Astrocyte of the cerebellum (primary cell): ENCODE measurements at regions not wholly inside any gene's neighbourhood (a gene's known extent, or its start where the extent isn't known, plus 50 kb on each side); places are given as distances from the start of the nearest gene placed in this dataset.
A peak's percentile ranks its signal among the peaks of the same experiment; 100 is the strongest.

ENCODE experiments used
- DNase-seq: peaks from one replicate; pipeline ENCODE4 v3.0.0-alpha.2; 2011; ENCODE audit warnings: low read depth
- H3K4me3 ChIP-seq: 2 replicates; pipeline ENCODE4 v1.5.1; 2011; ENCODE audit warnings: mild to moderate bottlenecking, low read depth, low read length, moderate library complexity
- in situ Hi-C: cut with HindIII; loops from 2 replicates; pipeline ENCODE4 v1.10.0; 2017; ENCODE audit warnings: low sequenced_read_pairs
- TF ChIP-seq, protein P1 (sequence below): IDR thresholded peaks from 2 replicates; pipeline ENCODE4 v1.5.1; 2012; ENCODE audit warnings: low read length, low read depth, moderate library complexity, mild to moderate bottlenecking; ENCODE audit errors: missing control alignments

DNA sequence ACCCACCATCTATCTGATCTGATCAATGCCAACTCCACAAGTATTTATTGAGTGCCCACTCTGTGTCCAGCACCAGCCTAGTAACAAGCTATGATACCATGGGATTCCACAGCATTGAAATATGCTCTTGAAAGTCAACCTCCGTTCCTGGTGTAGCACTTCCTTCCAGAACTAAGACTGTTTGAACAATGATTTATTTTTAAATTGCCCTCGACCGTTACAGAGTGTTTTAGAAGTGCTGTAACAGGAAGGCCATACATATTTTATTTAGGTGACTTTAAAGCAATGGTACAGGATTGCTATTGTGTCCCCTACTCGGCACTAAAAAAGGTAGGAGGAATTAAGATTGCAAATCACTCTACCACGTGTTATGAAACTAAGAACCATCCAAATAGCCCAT, 225.6 kb downstream of the TEX36 start:
- DNase-seq = no peak
- no peak overlapping the region for H3K4me3 ChIP-seq

DNA sequence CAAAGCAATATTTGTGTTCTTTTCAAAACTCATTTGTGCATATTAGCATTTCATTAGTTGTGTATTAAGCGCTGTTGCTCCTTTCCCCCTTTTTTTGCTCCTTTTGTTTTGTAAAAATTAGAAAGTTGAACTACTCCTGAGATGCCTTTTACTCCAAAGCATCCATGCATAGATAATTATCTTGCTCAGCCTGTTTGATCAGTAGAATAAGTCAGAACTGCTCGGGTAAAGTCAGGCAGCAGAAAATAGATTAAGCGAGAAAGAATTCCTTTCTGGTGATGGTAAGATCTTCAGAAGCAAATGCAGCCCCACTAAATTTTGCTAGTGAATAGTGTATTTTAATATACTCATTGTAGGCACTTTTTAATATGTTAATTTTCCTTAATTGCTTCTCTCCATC, 227.1 kb downstream of the TEX36 start:
- TF ChIP-seq, protein P1, sequence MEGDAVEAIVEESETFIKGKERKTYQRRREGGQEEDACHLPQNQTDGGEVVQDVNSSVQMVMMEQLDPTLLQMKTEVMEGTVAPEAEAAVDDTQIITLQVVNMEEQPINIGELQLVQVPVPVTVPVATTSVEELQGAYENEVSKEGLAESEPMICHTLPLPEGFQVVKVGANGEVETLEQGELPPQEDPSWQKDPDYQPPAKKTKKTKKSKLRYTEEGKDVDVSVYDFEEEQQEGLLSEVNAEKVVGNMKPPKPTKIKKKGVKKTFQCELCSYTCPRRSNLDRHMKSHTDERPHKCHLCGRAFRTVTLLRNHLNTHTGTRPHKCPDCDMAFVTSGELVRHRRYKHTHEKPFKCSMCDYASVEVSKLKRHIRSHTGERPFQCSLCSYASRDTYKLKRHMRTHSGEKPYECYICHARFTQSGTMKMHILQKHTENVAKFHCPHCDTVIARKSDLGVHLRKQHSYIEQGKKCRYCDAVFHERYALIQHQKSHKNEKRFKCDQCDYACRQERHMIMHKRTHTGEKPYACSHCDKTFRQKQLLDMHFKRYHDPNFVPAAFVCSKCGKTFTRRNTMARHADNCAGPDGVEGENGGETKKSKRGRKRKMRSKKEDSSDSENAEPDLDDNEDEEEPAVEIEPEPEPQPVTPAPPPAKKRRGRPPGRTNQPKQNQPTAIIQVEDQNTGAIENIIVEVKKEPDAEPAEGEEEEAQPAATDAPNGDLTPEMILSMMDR = no peak
- DNase-seq = no peak
- in situ Hi-C loops = no loop called here
- H3K4me3 ChIP-seq = no peak overlapping the region

More for the DNA sequence above, 225.6 kb downstream of the TEX36 start:
- TF ChIP-seq, protein P1 = no peak
- in situ Hi-C loops = no loop called here

DNA sequence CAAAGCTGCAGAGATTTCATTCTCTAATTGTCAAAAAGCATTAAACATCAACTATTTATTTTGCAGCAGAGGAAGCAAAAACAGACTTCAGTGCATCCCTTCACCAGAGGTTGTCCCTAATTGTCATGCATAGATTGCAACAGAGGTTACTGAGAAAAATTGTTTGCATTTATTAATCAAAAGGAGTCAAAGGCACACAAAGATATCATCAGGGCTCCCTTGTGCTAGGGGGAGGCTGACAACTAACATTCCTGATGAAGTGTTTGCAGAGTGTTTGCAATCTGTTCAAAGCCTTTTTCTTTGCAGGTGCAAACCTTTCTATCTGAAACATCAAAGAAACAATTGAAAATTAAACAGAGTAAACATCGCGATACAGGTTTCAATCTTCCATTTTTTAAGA, 227.5 kb downstream of the TEX36 start:
- in situ Hi-C loops = no loop called here
- no peak for DNase-seq
- TF ChIP-seq, protein P1 = no peak
- no peak overlapping the region for H3K4me3 ChIP-seq

DNA sequence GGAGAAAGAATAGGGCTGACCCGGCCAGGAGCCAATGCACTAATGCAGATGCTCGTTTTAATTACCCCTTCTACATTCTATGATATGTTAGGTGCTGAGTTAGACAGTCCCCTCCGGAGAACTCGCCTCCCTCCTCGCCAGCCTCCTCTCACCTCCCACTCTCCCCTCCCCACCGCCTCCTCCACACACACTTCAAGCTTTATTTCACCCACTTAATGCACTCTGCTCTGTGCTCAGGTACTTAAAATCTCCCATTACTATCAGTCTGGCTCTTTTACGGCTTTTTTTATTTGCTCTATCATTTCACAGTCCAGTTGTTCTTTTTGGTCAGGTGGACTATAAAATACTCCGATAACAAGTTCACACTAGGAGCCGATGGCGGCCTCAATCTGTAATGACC, 231.6 kb downstream of the TEX36 start:
- TF ChIP-seq, protein P1 = no peak
- in situ Hi-C loops = no loop called here
- no peak overlapping the region for H3K4me3 ChIP-seq
- no peak for DNase-seq

DNA sequence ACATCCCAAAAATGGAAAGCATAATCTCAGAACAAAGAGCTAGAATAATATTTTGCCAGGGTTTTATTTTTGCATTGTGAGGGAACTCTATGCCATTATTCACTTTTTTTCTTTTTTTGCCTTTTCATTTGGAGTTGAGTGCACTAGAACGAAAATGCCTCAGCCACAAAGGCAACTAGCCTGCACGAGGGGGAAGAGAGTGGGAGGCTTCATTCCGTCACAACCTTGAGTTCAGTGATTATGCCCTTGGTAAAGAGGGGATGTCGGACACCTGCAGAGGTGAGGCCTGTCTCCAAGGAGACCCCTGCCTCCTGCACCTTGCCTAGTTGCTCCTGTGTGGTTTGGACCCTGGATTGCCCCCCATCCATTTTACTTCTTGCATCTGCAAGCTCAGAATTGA, 232.7 kb downstream of the TEX36 start:
- TF ChIP-seq, protein P1 = no peak
- H3K4me3 ChIP-seq = no peak overlapping the region
- in situ Hi-C loops = no loop called here

DNA sequence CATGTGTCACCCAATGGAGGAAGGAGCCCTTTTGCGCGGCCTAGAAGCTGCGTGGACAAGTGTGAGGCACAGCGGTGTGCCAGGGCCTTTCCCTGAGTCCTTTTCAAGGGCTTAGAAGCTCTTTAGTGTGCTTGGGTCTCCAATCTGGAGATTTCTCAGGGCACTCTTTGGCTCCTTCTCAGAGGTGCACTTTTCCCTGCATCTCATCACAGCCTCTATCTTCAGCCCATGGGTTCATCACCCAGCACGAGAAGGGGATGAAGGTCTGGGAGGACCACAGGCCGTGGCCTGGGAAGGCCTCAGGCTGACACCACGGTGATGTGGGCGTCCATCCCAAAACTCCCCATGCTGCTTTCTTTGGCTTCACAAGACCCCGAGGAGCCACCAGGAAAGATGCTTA, 233.4 kb downstream of the TEX36 start:
- TF ChIP-seq, protein P1 = no peak
- in situ Hi-C loops = no loop called here
- H3K4me3 ChIP-seq = no peak overlapping the region
- DNase-seq = no peak

More for the DNA sequence above, 232.7 kb downstream of the TEX36 start:
- DNase-seq = no peak

DNA sequence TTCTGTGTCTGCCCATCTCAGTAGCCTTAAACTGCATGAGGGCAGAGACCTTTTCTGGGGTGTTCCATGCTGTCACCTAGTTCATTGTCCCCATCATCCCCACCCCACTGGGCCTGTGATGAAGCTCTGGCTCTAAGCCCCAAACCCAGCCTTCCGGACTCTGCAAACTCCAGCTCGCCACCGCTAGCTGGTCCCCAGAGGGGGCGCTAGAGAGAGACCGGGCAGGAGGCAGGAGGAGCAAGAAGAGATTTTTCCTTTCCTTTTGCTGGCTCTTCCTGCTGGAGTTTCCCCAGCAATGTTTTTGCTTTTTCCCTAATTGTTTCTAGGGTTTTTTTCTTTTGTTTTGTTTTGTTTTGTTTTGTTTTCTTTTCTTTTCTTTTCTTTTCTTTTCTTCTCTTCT, 234.4 kb downstream of the TEX36 start:
- no peak for DNase-seq
- in situ Hi-C loops = no loop called here

More for the DNA sequence above, 234.4 kb downstream of the TEX36 start:
- H3K4me3 ChIP-seq = no peak overlapping the region
- TF ChIP-seq, protein P1 = peak; percentile 25
